ENCODE measurements at regions not wholly inside any gene's neighbourhood (a gene's known extent, or its start where the extent isn't known, plus 50 kb on each side); places are given as distances from the start of the nearest gene placed in this dataset.

DNA sequence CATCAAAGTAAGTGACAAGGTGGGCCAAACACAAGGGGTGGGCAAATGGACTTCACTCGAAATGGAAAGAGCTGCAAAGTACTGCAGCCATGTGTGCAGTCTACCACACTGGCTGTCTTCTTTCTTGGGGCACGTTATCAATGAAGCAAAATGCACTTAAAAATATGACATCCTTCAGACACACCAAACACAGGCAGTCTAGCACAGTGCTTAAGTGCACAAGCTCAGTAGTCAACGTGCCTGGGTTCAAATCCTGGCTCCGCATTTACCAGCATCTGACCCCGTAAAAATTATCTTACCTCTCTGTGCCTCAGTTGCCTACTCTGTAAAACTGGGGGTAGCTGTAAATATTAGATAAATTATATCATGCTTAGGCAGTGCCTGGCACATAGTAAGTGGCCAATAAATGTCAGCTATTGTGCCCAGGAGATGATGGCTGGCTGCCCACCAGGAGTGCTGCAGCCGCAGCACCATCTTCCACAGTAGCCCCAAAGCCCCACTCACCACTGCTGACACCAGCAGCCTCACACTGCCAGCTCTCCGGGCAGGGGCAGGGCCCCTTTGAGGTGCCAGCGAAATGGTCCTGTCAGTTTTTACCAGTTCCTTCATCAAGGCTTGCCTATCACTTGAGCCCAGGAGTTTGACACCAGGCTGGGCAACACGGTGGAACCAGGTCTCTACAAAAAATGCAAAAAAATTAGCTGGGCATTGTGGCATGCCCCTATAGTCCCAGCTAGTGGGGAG, 121.8 kb upstream of the SLC1A4 start:
- H2BK20ac ChIP-seq (ENCODE audit: low read depth, low read length, poor library complexity, severe bottlenecking): no peak overlapping the region
- peaks cover 37% of the 10 kb centered on the region for H3K27me3 Mint-ChIP-seq (ENCODE audit: low read depth)
- DNase-seq: no peak
- H3K79me1 ChIP-seq (ENCODE audit: insufficient read depth, low read depth, low read length, poor library complexity, severe bottlenecking): no peaks in the 10 kb centered on the region
- no peaks in the 10 kb centered on the region for H3K79me2 ChIP-seq (ENCODE audit: insufficient read depth, low read length)
- H2BK120ac ChIP-seq (ENCODE audit: low read depth, low read length, poor library complexity, severe bottlenecking): no peak overlapping the region
- H4K20me1 ChIP-seq (ENCODE audit: control insufficient read depth, insufficient read depth, insufficient read length): peaks cover 3% of the 10 kb centered on the region
- H4K91ac ChIP-seq (ENCODE audit: insufficient read length, low read depth, low read length): no peak overlapping the region
- no peak overlapping the region for H2BK5ac ChIP-seq (ENCODE audit: insufficient read length, low read length)
- H2BK12ac ChIP-seq (ENCODE audit: insufficient read length, low read depth, low read length): no peak overlapping the region
- no peak overlapping the region for H2AFZ ChIP-seq (ENCODE audit: low read length)
- H3K27ac ChIP-seq (ENCODE audit: insufficient read length, low read depth, low read length): no peak overlapping the region
- no peak overlapping the region for H3K18ac ChIP-seq (ENCODE audit: insufficient read length, low read depth, low read length)
- TF ChIP-seq, protein P1, sequence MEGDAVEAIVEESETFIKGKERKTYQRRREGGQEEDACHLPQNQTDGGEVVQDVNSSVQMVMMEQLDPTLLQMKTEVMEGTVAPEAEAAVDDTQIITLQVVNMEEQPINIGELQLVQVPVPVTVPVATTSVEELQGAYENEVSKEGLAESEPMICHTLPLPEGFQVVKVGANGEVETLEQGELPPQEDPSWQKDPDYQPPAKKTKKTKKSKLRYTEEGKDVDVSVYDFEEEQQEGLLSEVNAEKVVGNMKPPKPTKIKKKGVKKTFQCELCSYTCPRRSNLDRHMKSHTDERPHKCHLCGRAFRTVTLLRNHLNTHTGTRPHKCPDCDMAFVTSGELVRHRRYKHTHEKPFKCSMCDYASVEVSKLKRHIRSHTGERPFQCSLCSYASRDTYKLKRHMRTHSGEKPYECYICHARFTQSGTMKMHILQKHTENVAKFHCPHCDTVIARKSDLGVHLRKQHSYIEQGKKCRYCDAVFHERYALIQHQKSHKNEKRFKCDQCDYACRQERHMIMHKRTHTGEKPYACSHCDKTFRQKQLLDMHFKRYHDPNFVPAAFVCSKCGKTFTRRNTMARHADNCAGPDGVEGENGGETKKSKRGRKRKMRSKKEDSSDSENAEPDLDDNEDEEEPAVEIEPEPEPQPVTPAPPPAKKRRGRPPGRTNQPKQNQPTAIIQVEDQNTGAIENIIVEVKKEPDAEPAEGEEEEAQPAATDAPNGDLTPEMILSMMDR (conservative IDR thresholded peaks at IDR 0.05): no peak
- 0 out of 2 replicates have a peak, but pooled peaks cover 2% of the 10 kb centered on the region for H3K4me1 ChIP-seq (ENCODE audit: insufficient read depth, low read length)
- H2BK15ac ChIP-seq (ENCODE audit: low read depth, low read length): no peak overlapping the region
- no peak overlapping the region for H2AK5ac ChIP-seq (ENCODE audit: insufficient read length, low read length)
- H3K56ac ChIP-seq (ENCODE audit: insufficient read length, low read depth, low read length): no peak overlapping the region
- H3T11ph ChIP-seq (ENCODE audit: low read length): no peak overlapping the region
- peaks cover 9 to 22% of the 10 kb centered on the region in 2 experiments for H3K4me1 Mint-ChIP-seq
- H3K23ac ChIP-seq (ENCODE audit: insufficient read length, low read depth, low read length): no peak overlapping the region
- no peak overlapping the region for H3K4me3 Mint-ChIP-seq
- H3K9me3 ChIP-seq (ENCODE audit: control insufficient read depth, low read depth, low read length): no peaks in the 10 kb centered on the region
- H3K27ac Mint-ChIP-seq: no peak overlapping the region; a peak in 1 of 7 replicates
- H3K36me3 Mint-ChIP-seq (ENCODE audit: insufficient read depth in 1 of 3, low read depth in 3 of 3): no peaks in the 10 kb centered on the region
- H3K14ac ChIP-seq (ENCODE audit: insufficient read depth, low read length): no peak overlapping the region
- no peaks in the 10 kb centered on the region for H3K9me3 Mint-ChIP-seq
- no peak overlapping the region for H3K4me2 ChIP-seq (ENCODE audit: insufficient read depth, insufficient read length, low read length)
- no peak overlapping the region for H3K4ac ChIP-seq (ENCODE audit: low read depth, low read length)
- WGBS (ENCODE audit: extremely low coverage, insufficient read length, low lambda C conversion rate): no CpG with 5 or more reads among the region's 9 CpGs
- no peak overlapping the region for H4K5ac ChIP-seq (ENCODE audit: insufficient read length, low read depth, low read length)
- H4K8ac ChIP-seq (replicated peaks; ENCODE audit: insufficient read length, low read depth, low read length): no peak overlapping the region
- no peak overlapping the region for H3K9ac ChIP-seq (ENCODE audit: extremely low read depth, insufficient read length, low read length)
- no peaks in the 10 kb centered on the region; the same call in 1 of the 2 replicates for H3K27me3 ChIP-seq (ENCODE audit: insufficient read depth, low read length)
- peaks cover 5% of the 10 kb centered on the region for H3K23me2 ChIP-seq (ENCODE audit: insufficient read length, low read depth, low read length, poor library complexity, severe bottlenecking)

Data from H9 (cell line).